Kidney (tissue), 13 donors: ENCODE measurements at regions not wholly inside any gene's neighbourhood (a gene's known extent, or its start where the extent isn't known, plus 50 kb on each side); places are given as distances from the start of the nearest gene placed in this dataset.

Experiments
- DNase-seq, 5 donors: peaks; one replicate each; pipeline ENCODE4 v3.0.0-alpha.2; 2013 to 2020
- FAIRE-seq: peaks from 2 replicates; lab custom pipeline; 2012; peaks lifted over from hg19 to GRCh38; lab: Jason Lieb, UNC
- H3K27ac ChIP-seq, 2 donors: one replicate each; pipeline ENCODE4 v1.7.0; 2013; ENCODE audit warnings: low read depth in 2 of 2, low read length in 2 of 2, inconsistent platforms in 1 of 2
- H3K27me3 ChIP-seq: one replicate; pipeline ENCODE4 v1.7.1; 2013; ENCODE audit warnings: low read length, inconsistent platforms; ENCODE audit not compliant: control insufficient read depth, insufficient read depth
- H3K36me3 ChIP-seq, 3 donors: one replicate each; pipeline versions ENCODE4 v1.7.0 to v1.7.1; 2013; ENCODE audit warnings: low read length in 3 of 3, control low read depth in 1 of 3, inconsistent platforms in 1 of 3; ENCODE audit not compliant: insufficient read depth in 3 of 3, control insufficient read depth in 2 of 3
- H3K4me1 ChIP-seq, 3 donors: one replicate each; pipeline versions ENCODE4 v1.7.0 to v1.7.1; 2013; ENCODE audit warnings: low read length in 3 of 3, inconsistent platforms in 1 of 3, low read depth in 1 of 3; ENCODE audit not compliant: control insufficient read depth in 2 of 3, insufficient read depth in 2 of 3
- H3K4me3 ChIP-seq, 3 donors: one replicate each; pipeline versions ENCODE4 v1.7.0 to v1.8.1; 2013; ENCODE audit warnings: low read length in 3 of 3, control low read depth in 1 of 3, inconsistent platforms in 1 of 3
- H3K9ac ChIP-seq, 3 donors: one replicate each; pipeline versions ENCODE4 v1.7.0 to v1.7.1; 2013; ENCODE audit warnings: low read length in 3 of 3, control low read depth in 1 of 3, inconsistent platforms in 1 of 3
- H3K9me3 ChIP-seq, 3 donors: one replicate each; pipeline versions ENCODE4 v1.7.0 to v1.7.1; 2013; ENCODE audit warnings: low read length in 3 of 3, control low read depth in 1 of 3, inconsistent platforms in 1 of 3; ENCODE audit not compliant: control insufficient read depth in 2 of 3, insufficient read depth in 1 of 3
- intact Hi-C: fragments of 100-400 bp; cut with DNase I; formaldehyde crosslinking; loops from one replicate; pipeline ENCODE4 v1.11.1; 2022
- TF ChIP-seq, protein P1 (sequence below): IDR thresholded peaks from 3 replicates; pipeline ENCODE4 v1.5.1; 2012; ENCODE audit warnings: mild to moderate bottlenecking, moderate library complexity, borderline replicate concordance; ENCODE audit not compliant: insufficient read depth; ENCODE audit errors: extremely low read depth
- donor health status: control.
- donor health status: control.
- donor health status: control.
- donor health status: control.
- donor health status: control.
- donor health status: DM: yes; HTN: yes; CAD: no.
- donor health status: Normal renal cell carcinoma (clear cell type).

DNA sequence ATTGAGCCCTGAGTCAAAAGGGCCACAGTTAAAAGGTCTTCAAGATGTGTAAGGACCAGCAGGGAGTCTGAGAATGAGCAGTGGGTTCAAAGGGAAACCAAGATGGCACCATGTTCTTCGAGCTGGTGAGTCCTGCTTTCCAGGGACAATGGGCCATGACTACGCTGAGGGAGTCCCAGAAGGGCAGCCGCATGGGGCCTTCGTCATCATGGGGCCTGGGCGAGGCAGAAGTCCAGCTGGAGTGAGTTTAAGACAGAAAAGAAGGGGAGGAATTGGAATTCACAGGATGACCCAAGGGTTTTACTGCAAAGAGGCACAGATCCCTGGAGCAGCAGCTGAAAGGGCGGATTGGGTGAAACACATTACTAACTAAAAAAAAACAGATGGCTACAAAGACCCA lies 340.8 kb upstream of the MYT1L start:
- no peaks in the 10 kb centered on the region for H3K9me3 ChIP-seq
- DNase-seq (no peak), FAIRE-seq (no peak)
- no peak overlapping the region for H3K9ac ChIP-seq
- H3K27me3 ChIP-seq = no peaks in the 10 kb centered on the region
- no peak overlapping the region for H3K27ac ChIP-seq
- H3K4me3 ChIP-seq = no peak overlapping the region
- no peaks in the 10 kb centered on the region for H3K4me1 ChIP-seq
- no peaks in the 10 kb centered on the region for H3K36me3 ChIP-seq
- intact Hi-C loops = no loop called here
- TF ChIP-seq, protein P1, sequence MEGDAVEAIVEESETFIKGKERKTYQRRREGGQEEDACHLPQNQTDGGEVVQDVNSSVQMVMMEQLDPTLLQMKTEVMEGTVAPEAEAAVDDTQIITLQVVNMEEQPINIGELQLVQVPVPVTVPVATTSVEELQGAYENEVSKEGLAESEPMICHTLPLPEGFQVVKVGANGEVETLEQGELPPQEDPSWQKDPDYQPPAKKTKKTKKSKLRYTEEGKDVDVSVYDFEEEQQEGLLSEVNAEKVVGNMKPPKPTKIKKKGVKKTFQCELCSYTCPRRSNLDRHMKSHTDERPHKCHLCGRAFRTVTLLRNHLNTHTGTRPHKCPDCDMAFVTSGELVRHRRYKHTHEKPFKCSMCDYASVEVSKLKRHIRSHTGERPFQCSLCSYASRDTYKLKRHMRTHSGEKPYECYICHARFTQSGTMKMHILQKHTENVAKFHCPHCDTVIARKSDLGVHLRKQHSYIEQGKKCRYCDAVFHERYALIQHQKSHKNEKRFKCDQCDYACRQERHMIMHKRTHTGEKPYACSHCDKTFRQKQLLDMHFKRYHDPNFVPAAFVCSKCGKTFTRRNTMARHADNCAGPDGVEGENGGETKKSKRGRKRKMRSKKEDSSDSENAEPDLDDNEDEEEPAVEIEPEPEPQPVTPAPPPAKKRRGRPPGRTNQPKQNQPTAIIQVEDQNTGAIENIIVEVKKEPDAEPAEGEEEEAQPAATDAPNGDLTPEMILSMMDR = no peak

- Histone ChIP-seq H3K9me3 (no peaks in the 10 kb centered on the region), H3K27ac (no peak overlapping the region), H3K4me3 (no peak overlapping the region), H3K4me1 (no peaks in the 10 kb centered on the region), H3K36me3 (no peaks in the 10 kb centered on the region), H3K27me3 (no peaks in the 10 kb centered on the region), H3K9ac (no peak overlapping the region)
- DNase-seq (no peak), FAIRE-seq (no peak)
- intact Hi-C loops = no loop called here
- TF ChIP-seq, protein P1 = no peak
Measured at GRCh38 chr2:2669316-2669715, 338.2 kb upstream of the MYT1L start.

GRCh38 chr2:2668681-2669265 lies 337.7 kb upstream of the MYT1L start:
- Histone ChIP-seq H3K4me3 (no peak overlapping the region), H3K27me3 (no peaks in the 10 kb centered on the region), H3K27ac (no peak overlapping the region), H3K9ac (no peak overlapping the region), H3K9me3 (no peaks in the 10 kb centered on the region), H3K36me3 (no peaks in the 10 kb centered on the region), H3K4me1 (no peaks in the 10 kb centered on the region)
- TF ChIP-seq, protein P1 = no peak
- FAIRE-seq (no peak), DNase-seq (no peak)
- intact Hi-C loops = no loop called here

GRCh38 chr2:2667690-2668089 lies 336.6 kb upstream of the MYT1L start:
- no peak for DNase-seq
- H3K9ac ChIP-seq = no peak overlapping the region
- no peaks in the 10 kb centered on the region for H3K36me3 ChIP-seq
- intact Hi-C loops = no loop called here
- no peaks in the 10 kb centered on the region for H3K4me1 ChIP-seq
- no peaks in the 10 kb centered on the region for H3K27me3 ChIP-seq
- no peak overlapping the region for H3K27ac ChIP-seq
- no peak overlapping the region for H3K4me3 ChIP-seq
- no peak for FAIRE-seq
- TF ChIP-seq, protein P1 = no peak
- H3K9me3 ChIP-seq = no peaks in the 10 kb centered on the region
